ENCODE measurements at regions not wholly inside any gene's neighbourhood (a gene's known extent, or its start where the extent isn't known, plus 50 kb on each side); places are given as distances from the start of the nearest gene placed in this dataset.

GRCh38 chr12:60042835-60043234 lies 447.0 kb downstream of the SLC16A7 start:
- peaks cover 0 to 4% of the 10 kb centered on the region in 2 donors for H3K4me1 ChIP-seq (ENCODE audit: control insufficient read depth in 1 of 2, insufficient read depth in 2 of 2, low read length in 2 of 2)

GRCh38 chr12:60043236-60043635 lies 447.4 kb downstream of the SLC16A7 start:
- Histone ChIP-seq H3K9me3 (ENCODE audit: control insufficient read depth in 1 of 2, low read length in 2 of 2) (no peaks in the 10 kb centered on the region), H3K4me1 (ENCODE audit: control insufficient read depth in 1 of 2, insufficient read depth in 2 of 2, low read length in 2 of 2) (peaks cover 0 to 4% of the 10 kb centered on the region in 2 donors), H3K36me3 (ENCODE audit: control insufficient read depth in 1 of 2, insufficient read depth in 2 of 2, low read length in 2 of 2) (no peaks in the 10 kb centered on the region), H3K27me3 (ENCODE audit: low read depth, low read length) (no peaks in the 10 kb centered on the region), H3K27ac (ENCODE audit: low read length) (no peak overlapping the region), H3K4me3 (ENCODE audit: low read depth in 1 of 2, low read length in 2 of 2) (no peak overlapping the region)

More at GRCh38 chr12:60042835-60043234, 447.0 kb downstream of the SLC16A7 start:
- Histone ChIP-seq H3K4me3 (ENCODE audit: low read depth in 1 of 2, low read length in 2 of 2) (no peak overlapping the region), H3K36me3 (ENCODE audit: control insufficient read depth in 1 of 2, insufficient read depth in 2 of 2, low read length in 2 of 2) (no peaks in the 10 kb centered on the region), H3K27me3 (ENCODE audit: low read depth, low read length) (no peaks in the 10 kb centered on the region), H3K27ac (ENCODE audit: low read length) (no peak overlapping the region), H3K9me3 (ENCODE audit: control insufficient read depth in 1 of 2, low read length in 2 of 2) (no peaks in the 10 kb centered on the region)

- Histone ChIP-seq H3K36me3 (ENCODE audit: control insufficient read depth in 1 of 2, insufficient read depth in 2 of 2, low read length in 2 of 2) (no peaks in the 10 kb centered on the region), H3K27me3 (ENCODE audit: low read depth, low read length) (no peaks in the 10 kb centered on the region), H3K4me3 (ENCODE audit: low read depth in 1 of 2, low read length in 2 of 2) (no peak overlapping the region), H3K4me1 (ENCODE audit: control insufficient read depth in 1 of 2, insufficient read depth in 2 of 2, low read length in 2 of 2) (no peaks in the 10 kb centered on the region), H3K27ac (ENCODE audit: low read length) (no peak overlapping the region), H3K9me3 (ENCODE audit: control insufficient read depth in 1 of 2, low read length in 2 of 2) (no peaks in the 10 kb centered on the region)
Measured at GRCh38 chr12:60052483-60052882, 456.7 kb downstream of the SLC16A7 start.

- Histone ChIP-seq H3K4me1 (ENCODE audit: control insufficient read depth in 1 of 2, insufficient read depth in 2 of 2, low read length in 2 of 2) (no peaks in the 10 kb centered on the region), H3K27me3 (ENCODE audit: low read depth, low read length) (no peaks in the 10 kb centered on the region), H3K27ac (ENCODE audit: low read length) (no peak overlapping the region), H3K9me3 (ENCODE audit: control insufficient read depth in 1 of 2, low read length in 2 of 2) (no peaks in the 10 kb centered on the region), H3K36me3 (ENCODE audit: control insufficient read depth in 1 of 2, insufficient read depth in 2 of 2, low read length in 2 of 2) (no peaks in the 10 kb centered on the region), H3K4me3 (ENCODE audit: low read depth in 1 of 2, low read length in 2 of 2) (no peak overlapping the region)
Measured at GRCh38 chr12:60059180-60059579, 463.4 kb downstream of the SLC16A7 start.

- Histone ChIP-seq H3K27me3 (ENCODE audit: low read depth, low read length) (no peaks in the 10 kb centered on the region), H3K4me1 (ENCODE audit: control insufficient read depth in 1 of 2, insufficient read depth in 2 of 2, low read length in 2 of 2) (no peaks in the 10 kb centered on the region), H3K9me3 (ENCODE audit: control insufficient read depth in 1 of 2, low read length in 2 of 2) (no peaks in the 10 kb centered on the region), H3K27ac (ENCODE audit: low read length) (no peak overlapping the region), H3K4me3 (ENCODE audit: low read depth in 1 of 2, low read length in 2 of 2) (no peak overlapping the region), H3K36me3 (ENCODE audit: control insufficient read depth in 1 of 2, insufficient read depth in 2 of 2, low read length in 2 of 2) (no peaks in the 10 kb centered on the region)
Measured at GRCh38 chr12:60066655-60067054, 470.8 kb downstream of the SLC16A7 start.

- Histone ChIP-seq H3K4me1 (ENCODE audit: control insufficient read depth in 1 of 2, insufficient read depth in 2 of 2, low read length in 2 of 2) (no peaks in the 10 kb centered on the region), H3K36me3 (ENCODE audit: control insufficient read depth in 1 of 2, insufficient read depth in 2 of 2, low read length in 2 of 2) (no peaks in the 10 kb centered on the region), H3K27ac (ENCODE audit: low read length) (no peak overlapping the region), H3K27me3 (ENCODE audit: low read depth, low read length) (no peaks in the 10 kb centered on the region), H3K4me3 (ENCODE audit: low read depth in 1 of 2, low read length in 2 of 2) (no peak overlapping the region), H3K9me3 (ENCODE audit: control insufficient read depth in 1 of 2, low read length in 2 of 2) (no peaks in the 10 kb centered on the region)
Measured at GRCh38 chr12:60070552-60070951, 474.7 kb downstream of the SLC16A7 start.

- H3K9me3 ChIP-seq (ENCODE audit: control insufficient read depth in 1 of 2, low read length in 2 of 2): no peaks in the 10 kb centered on the region
- no peak overlapping the region for H3K27ac ChIP-seq (ENCODE audit: low read length)
- H3K36me3 ChIP-seq (ENCODE audit: control insufficient read depth in 1 of 2, insufficient read depth in 2 of 2, low read length in 2 of 2): no peaks in the 10 kb centered on the region
- no peaks in the 10 kb centered on the region for H3K4me1 ChIP-seq (ENCODE audit: control insufficient read depth in 1 of 2, insufficient read depth in 2 of 2, low read length in 2 of 2)
- no peak overlapping the region for H3K4me3 ChIP-seq (ENCODE audit: low read depth in 1 of 2, low read length in 2 of 2)
- H3K27me3 ChIP-seq (ENCODE audit: low read depth, low read length): no peaks in the 10 kb centered on the region
Measured at GRCh38 chr12:60071759-60072191, 475.9 kb downstream of the SLC16A7 start.

GRCh38 chr12:60072911-60073310 lies 477.1 kb downstream of the SLC16A7 start:
- Histone ChIP-seq H3K4me3 (ENCODE audit: low read depth in 1 of 2, low read length in 2 of 2) (no peak overlapping the region), H3K4me1 (ENCODE audit: control insufficient read depth in 1 of 2, insufficient read depth in 2 of 2, low read length in 2 of 2) (no peaks in the 10 kb centered on the region), H3K9me3 (ENCODE audit: control insufficient read depth in 1 of 2, low read length in 2 of 2) (no peaks in the 10 kb centered on the region), H3K36me3 (ENCODE audit: control insufficient read depth in 1 of 2, insufficient read depth in 2 of 2, low read length in 2 of 2) (no peaks in the 10 kb centered on the region), H3K27ac (ENCODE audit: low read length) (no peak overlapping the region), H3K27me3 (ENCODE audit: low read depth, low read length) (no peaks in the 10 kb centered on the region)

GRCh38 chr12:60075091-60075490 lies 479.3 kb downstream of the SLC16A7 start:
- Histone ChIP-seq H3K36me3 (ENCODE audit: control insufficient read depth in 1 of 2, insufficient read depth in 2 of 2, low read length in 2 of 2) (no peaks in the 10 kb centered on the region), H3K4me1 (ENCODE audit: control insufficient read depth in 1 of 2, insufficient read depth in 2 of 2, low read length in 2 of 2) (no peaks in the 10 kb centered on the region), H3K9me3 (ENCODE audit: control insufficient read depth in 1 of 2, low read length in 2 of 2) (peaks cover 0 to under 1% of the 10 kb centered on the region in 2 donors), H3K4me3 (ENCODE audit: low read depth in 1 of 2, low read length in 2 of 2) (no peak overlapping the region), H3K27me3 (ENCODE audit: low read depth, low read length) (no peaks in the 10 kb centered on the region), H3K27ac (ENCODE audit: low read length) (no peak overlapping the region)

GRCh38 chr12:60078026-60078425 lies 482.2 kb downstream of the SLC16A7 start:
- H3K27ac ChIP-seq (ENCODE audit: low read length): no peak overlapping the region
- peaks cover 0 to 4% of the 10 kb centered on the region in 2 donors for H3K9me3 ChIP-seq (ENCODE audit: control insufficient read depth in 1 of 2, low read length in 2 of 2)
- no peaks in the 10 kb centered on the region for H3K27me3 ChIP-seq (ENCODE audit: low read depth, low read length)
- H3K4me3 ChIP-seq (ENCODE audit: low read depth in 1 of 2, low read length in 2 of 2): no peak overlapping the region
- no peaks in the 10 kb centered on the region for H3K36me3 ChIP-seq (ENCODE audit: control insufficient read depth in 1 of 2, insufficient read depth in 2 of 2, low read length in 2 of 2)
- no peaks in the 10 kb centered on the region for H3K4me1 ChIP-seq (ENCODE audit: control insufficient read depth in 1 of 2, insufficient read depth in 2 of 2, low read length in 2 of 2)

- Histone ChIP-seq H3K9me3 (ENCODE audit: control insufficient read depth in 1 of 2, low read length in 2 of 2) (no peaks in the 10 kb centered on the region), H3K4me3 (ENCODE audit: low read depth in 1 of 2, low read length in 2 of 2) (no peak overlapping the region), H3K4me1 (ENCODE audit: control insufficient read depth in 1 of 2, insufficient read depth in 2 of 2, low read length in 2 of 2) (no peaks in the 10 kb centered on the region), H3K36me3 (ENCODE audit: control insufficient read depth in 1 of 2, insufficient read depth in 2 of 2, low read length in 2 of 2) (no peaks in the 10 kb centered on the region), H3K27me3 (ENCODE audit: low read depth, low read length) (no peaks in the 10 kb centered on the region), H3K27ac (ENCODE audit: low read length) (no peak overlapping the region)
Measured at GRCh38 chr12:60093428-60093827, 497.6 kb downstream of the SLC16A7 start.

GRCh38 chr12:60094436-60094835 lies 498.6 kb downstream of the SLC16A7 start:
- Histone ChIP-seq H3K27me3 (ENCODE audit: low read depth, low read length) (no peaks in the 10 kb centered on the region), H3K4me1 (ENCODE audit: control insufficient read depth in 1 of 2, insufficient read depth in 2 of 2, low read length in 2 of 2) (no peaks in the 10 kb centered on the region), H3K4me3 (ENCODE audit: low read depth in 1 of 2, low read length in 2 of 2) (no peak overlapping the region), H3K36me3 (ENCODE audit: control insufficient read depth in 1 of 2, insufficient read depth in 2 of 2, low read length in 2 of 2) (no peaks in the 10 kb centered on the region), H3K9me3 (ENCODE audit: control insufficient read depth in 1 of 2, low read length in 2 of 2) (peaks cover 0 to 4% of the 10 kb centered on the region in 2 donors), H3K27ac (ENCODE audit: low read length) (no peak overlapping the region)
